ENCODE measurements at regions not wholly inside any gene's neighbourhood (a gene's known extent, or its start where the extent isn't known, plus 50 kb on each side); places are given as distances from the start of the nearest gene placed in this dataset.

DNA sequence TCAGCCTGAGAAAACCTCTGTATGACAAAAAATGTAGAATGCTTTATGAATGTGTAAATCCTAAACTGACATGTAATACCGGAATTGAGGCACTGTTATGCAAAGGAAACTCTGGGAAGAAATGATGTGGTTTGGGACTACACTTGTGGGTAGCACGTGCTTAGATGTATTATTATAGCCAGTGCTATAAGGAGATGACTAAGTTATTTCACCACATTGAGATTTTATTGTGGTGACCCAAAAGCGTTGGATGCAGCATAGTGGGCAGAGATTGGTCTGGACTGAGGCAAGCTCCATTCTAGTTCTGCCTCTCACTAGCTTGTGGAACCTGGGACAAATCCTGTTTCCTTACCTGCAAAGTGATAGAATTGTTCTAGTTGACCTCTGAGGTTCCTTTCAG is 172.2 kb downstream of the SNAPC1 start:
- Histone ChIP-seq H3K4me3 (no peak overlapping the region), H3K27ac (no peak overlapping the region), H3K9me3 (no peaks in the 10 kb centered on the region), H3K4me1 (no peaks in the 10 kb centered on the region), H3K27me3 (no peaks in the 10 kb centered on the region), H3K36me3 (no peaks in the 10 kb centered on the region)
- TF ChIP-seq, protein P1, sequence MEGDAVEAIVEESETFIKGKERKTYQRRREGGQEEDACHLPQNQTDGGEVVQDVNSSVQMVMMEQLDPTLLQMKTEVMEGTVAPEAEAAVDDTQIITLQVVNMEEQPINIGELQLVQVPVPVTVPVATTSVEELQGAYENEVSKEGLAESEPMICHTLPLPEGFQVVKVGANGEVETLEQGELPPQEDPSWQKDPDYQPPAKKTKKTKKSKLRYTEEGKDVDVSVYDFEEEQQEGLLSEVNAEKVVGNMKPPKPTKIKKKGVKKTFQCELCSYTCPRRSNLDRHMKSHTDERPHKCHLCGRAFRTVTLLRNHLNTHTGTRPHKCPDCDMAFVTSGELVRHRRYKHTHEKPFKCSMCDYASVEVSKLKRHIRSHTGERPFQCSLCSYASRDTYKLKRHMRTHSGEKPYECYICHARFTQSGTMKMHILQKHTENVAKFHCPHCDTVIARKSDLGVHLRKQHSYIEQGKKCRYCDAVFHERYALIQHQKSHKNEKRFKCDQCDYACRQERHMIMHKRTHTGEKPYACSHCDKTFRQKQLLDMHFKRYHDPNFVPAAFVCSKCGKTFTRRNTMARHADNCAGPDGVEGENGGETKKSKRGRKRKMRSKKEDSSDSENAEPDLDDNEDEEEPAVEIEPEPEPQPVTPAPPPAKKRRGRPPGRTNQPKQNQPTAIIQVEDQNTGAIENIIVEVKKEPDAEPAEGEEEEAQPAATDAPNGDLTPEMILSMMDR (IDR thresholded peaks at IDR 0.05): no peak
- DNase-seq (ENCODE audit: low spot score): no peak

DNA sequence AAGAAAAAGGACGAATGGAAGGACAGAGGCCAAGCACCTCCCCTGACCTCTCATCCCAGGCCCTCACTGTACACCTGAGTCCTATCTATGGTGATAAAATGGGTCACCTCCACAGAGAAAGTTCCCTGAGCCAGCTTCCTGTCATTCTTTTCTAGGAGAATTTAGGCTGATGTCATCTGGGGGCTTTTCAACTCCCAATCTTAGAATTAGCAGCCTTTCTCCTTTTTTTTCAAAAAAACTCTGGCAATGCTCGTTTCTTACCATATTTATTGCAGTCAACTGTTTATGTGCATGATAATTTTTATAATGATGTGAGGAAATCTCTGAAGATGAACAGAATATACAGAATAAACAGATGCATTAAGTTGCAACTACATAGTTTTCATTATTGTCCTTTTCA is 177.6 kb downstream of the SNAPC1 start:
- TF ChIP-seq, protein P1 (IDR thresholded peaks at IDR 0.05): no peak
- H3K4me3 ChIP-seq: no peak overlapping the region
- no peaks in the 10 kb centered on the region for H3K36me3 ChIP-seq
- H3K27ac ChIP-seq: no peak overlapping the region
- no peaks in the 10 kb centered on the region for H3K27me3 ChIP-seq
- DNase-seq (ENCODE audit: low spot score): no peak
- no peaks in the 10 kb centered on the region for H3K4me1 ChIP-seq
- H3K9me3 ChIP-seq: no peaks in the 10 kb centered on the region

DNA sequence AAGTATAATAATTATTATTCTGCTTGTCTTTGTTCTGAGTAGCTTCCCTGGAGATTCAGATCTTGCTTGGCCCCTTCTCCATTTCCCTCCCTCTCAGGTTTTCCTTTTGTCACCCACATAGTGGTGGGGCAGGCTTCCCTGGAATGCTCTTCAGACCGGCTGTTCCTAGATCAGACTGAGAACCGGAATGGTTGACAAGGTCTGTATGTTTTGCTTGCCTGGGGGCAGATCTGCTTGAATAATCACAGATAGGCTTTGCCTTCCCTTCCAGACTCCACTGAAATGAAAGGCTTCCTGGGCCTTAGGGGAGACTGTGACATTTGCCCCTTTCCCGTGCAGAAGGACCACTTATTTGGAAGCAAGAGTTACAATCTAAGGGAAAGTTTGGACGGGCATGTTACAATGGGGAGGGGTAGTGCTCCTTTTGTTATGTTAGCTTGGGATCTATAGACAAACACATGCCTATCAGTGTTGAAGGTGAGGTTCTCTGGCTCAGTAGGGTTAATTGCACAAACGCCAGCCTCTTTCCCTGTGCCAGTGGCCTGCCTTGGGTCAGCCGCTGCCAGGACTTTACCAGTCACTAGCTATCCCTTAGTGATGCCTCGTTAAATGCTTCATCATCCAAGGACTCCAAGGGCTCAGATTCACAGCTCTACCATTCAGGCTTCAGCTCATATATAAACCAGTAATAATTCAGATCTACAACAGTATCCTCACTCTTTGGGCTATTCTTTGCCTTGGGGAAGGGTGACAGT is 178.6 kb downstream of the SNAPC1 start:
- Histone ChIP-seq H3K27me3 (no peaks in the 10 kb centered on the region), H3K36me3 (no peaks in the 10 kb centered on the region), H3K27ac (no peak overlapping the region), H3K4me3 (no peak overlapping the region), H3K4me1 (no peaks in the 10 kb centered on the region), H3K9me3 (no peaks in the 10 kb centered on the region)
- no peak for DNase-seq (ENCODE audit: low spot score)
- TF ChIP-seq, protein P1 (IDR thresholded peaks at IDR 0.05): no peak

DNA sequence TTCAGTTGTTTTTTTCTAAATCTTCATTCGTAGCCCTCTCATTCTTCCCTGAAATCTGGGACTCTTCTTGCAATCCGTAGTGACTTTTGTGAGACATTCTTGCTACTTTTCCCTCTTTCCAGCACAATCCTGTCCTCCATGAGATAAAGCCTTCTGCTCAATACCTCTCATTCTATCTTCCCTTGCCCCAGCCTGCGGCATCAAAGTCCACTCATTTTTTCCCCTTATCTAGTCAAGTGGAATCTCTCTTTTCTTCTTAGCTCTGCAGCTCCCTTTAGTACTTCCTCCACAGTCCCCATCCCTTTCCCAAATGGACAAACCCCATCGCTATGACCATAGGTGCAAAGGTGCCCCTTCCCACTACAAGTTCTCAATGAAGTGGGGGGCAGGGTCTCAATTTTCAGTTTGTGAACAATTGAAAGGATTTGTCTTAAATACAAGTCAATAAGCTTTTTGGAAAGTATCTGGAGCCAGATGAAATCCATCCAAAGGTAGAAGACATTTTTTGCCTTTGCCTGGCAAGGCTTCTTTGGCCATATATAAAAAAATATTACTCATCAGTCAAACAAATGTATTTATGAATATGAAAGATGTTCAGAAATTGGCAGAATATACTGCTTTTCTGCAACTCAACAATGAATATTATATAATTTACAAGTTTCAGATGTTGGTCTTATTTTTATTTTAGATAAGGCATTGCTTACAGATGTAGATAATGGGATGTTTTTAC is 179.4 kb downstream of the SNAPC1 start:
- no peaks in the 10 kb centered on the region for H3K9me3 ChIP-seq
- H3K4me1 ChIP-seq: no peaks in the 10 kb centered on the region
- no peak overlapping the region for H3K27ac ChIP-seq
- no peak overlapping the region for H3K4me3 ChIP-seq
- no peak for DNase-seq (ENCODE audit: low spot score)
- H3K36me3 ChIP-seq: no peaks in the 10 kb centered on the region
- TF ChIP-seq, protein P1 (IDR thresholded peaks at IDR 0.05): no peak
- H3K27me3 ChIP-seq: no peaks in the 10 kb centered on the region

DNA sequence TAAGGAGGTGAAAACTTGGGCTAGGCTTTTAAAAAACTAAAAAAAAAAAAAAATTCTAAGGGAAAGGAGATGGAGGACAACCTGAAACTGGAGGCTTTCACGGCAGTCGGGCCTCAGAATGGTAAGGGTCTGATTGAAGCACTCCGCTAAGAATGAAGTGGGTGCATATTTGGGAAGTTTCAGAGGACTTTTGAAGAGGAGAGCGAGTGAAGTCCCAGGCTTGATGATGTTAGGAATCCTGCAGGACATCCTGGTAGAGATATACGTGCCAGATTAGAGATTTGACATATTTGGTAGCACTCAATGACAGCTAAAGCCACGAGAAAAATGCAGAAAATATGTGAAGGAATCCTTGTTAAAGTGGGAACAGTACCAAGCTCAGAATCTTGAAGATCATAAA is 186.2 kb downstream of the SNAPC1 start:
- Histone ChIP-seq H3K9me3 (no peaks in the 10 kb centered on the region), H3K4me3 (no peak overlapping the region), H3K36me3 (no peaks in the 10 kb centered on the region), H3K4me1 (no peaks in the 10 kb centered on the region), H3K27ac (no peak overlapping the region), H3K27me3 (no peaks in the 10 kb centered on the region)
- no peak for DNase-seq (ENCODE audit: low spot score)
- TF ChIP-seq, protein P1 (IDR thresholded peaks at IDR 0.05): no peak
